ENCODE measurements at regions not wholly inside any gene's neighbourhood (a gene's known extent, or its start where the extent isn't known, plus 50 kb on each side); places are given as distances from the start of the nearest gene placed in this dataset.
A peak's percentile ranks its signal among the peaks of the same experiment; 100 is the strongest.

GRCh38 chr2:37471994-37472393, 127.6 kb downstream of the QPCT start:
- peak; percentile 65 for DNase-seq (ENCODE audit: low read depth)

GRCh38 chr2:37472959-37473358, 128.5 kb downstream of the QPCT start:
- peak; percentile 23 for DNase-seq (ENCODE audit: low read depth)

- no peak for DNase-seq (ENCODE audit: low read depth)
Measured at GRCh38 chr2:37476411-37476810, 132.0 kb downstream of the QPCT start.

- no peak for DNase-seq (ENCODE audit: low read depth)
Measured at GRCh38 chr2:37477921-37478320, 133.5 kb downstream of the QPCT start.

- DNase-seq (ENCODE audit: low read depth) = no peak
Measured at GRCh38 chr2:37481244-37481643, 136.8 kb downstream of the QPCT start.

GRCh38 chr2:37489041-37489456, 144.6 kb downstream of the QPCT start:
- no peak for DNase-seq (ENCODE audit: low read depth)

GRCh38 chr2:37489536-37489935, 145.1 kb downstream of the QPCT start:
- DNase-seq (ENCODE audit: low read depth) = no peak

- no peak for DNase-seq (ENCODE audit: low read depth)
Measured at GRCh38 chr2:37493425-37493824, 149.0 kb downstream of the QPCT start.

- DNase-seq (ENCODE audit: low read depth) = no peak
Measured at GRCh38 chr2:37499113-37499512, 154.7 kb downstream of the QPCT start.

- no peak for DNase-seq (ENCODE audit: low read depth)
Measured at GRCh38 chr2:37500031-37500430, 155.6 kb downstream of the QPCT start.

- no peak for DNase-seq (ENCODE audit: low read depth)
Measured at GRCh38 chr2:37501113-37501512, 156.7 kb downstream of the QPCT start.

GRCh38 chr2:37506407-37507050, 162.1 kb downstream of the QPCT start:
- no peak for DNase-seq (ENCODE audit: low read depth)

GRCh38 chr2:37507051-37507410, 162.6 kb downstream of the QPCT start:
- no peak for DNase-seq (ENCODE audit: low read depth)

- no peak for DNase-seq (ENCODE audit: low read depth)
Measured at GRCh38 chr2:37507703-37508102, 163.3 kb downstream of the QPCT start.

- DNase-seq (ENCODE audit: low read depth) = no peak
Measured at GRCh38 chr2:37512971-37513370, 158.5 kb downstream of the CDC42EP3 start.

- DNase-seq (ENCODE audit: low read depth) = no peak
Measured at GRCh38 chr2:37523814-37524362, 147.6 kb downstream of the CDC42EP3 start.

GRCh38 chr2:37526323-37526722, 145.1 kb downstream of the CDC42EP3 start:
- no peak for DNase-seq (ENCODE audit: low read depth)

- no peak for DNase-seq (ENCODE audit: low read depth)
Measured at GRCh38 chr2:37526856-37527255, 144.6 kb downstream of the CDC42EP3 start.

GRCh38 chr2:37527361-37527760, 144.1 kb downstream of the CDC42EP3 start:
- DNase-seq (ENCODE audit: low read depth) = no peak

- DNase-seq (ENCODE audit: low read depth) = no peak
Measured at GRCh38 chr2:37529830-37530415, 141.5 kb downstream of the CDC42EP3 start.

- DNase-seq (ENCODE audit: low read depth) = no peak
Measured at GRCh38 chr2:37532503-37532902, 138.9 kb downstream of the CDC42EP3 start.

GRCh38 chr2:37537316-37537715, 134.1 kb downstream of the CDC42EP3 start:
- no peak for DNase-seq (ENCODE audit: low read depth)

GRCh38 chr2:37541516-37541915, 129.9 kb downstream of the CDC42EP3 start:
- no peak for DNase-seq (ENCODE audit: low read depth)

GRCh38 chr2:37543999-37544557, 127.4 kb downstream of the CDC42EP3 start:
- DNase-seq (ENCODE audit: low read depth) = no peak

All from HS-27A (cell line).